Omental fat pad (tissue), 3 donors: ENCODE measurements at regions not wholly inside any gene's neighbourhood (a gene's known extent, or its start where the extent isn't known, plus 50 kb on each side); places are given as distances from the start of the nearest gene placed in this dataset.
"Not testable (repeated sequence)": the region's sequence is repeated elsewhere in the genome, so short reads cannot be mapped to it uniquely, and the experiment has no call there.

ENCODE experiments used
- ATAC-seq: fragments of 150-250 bp; one replicate; pipeline ENCODE4 v1.9.1; 2016; ENCODE audit warnings: mild to moderate bottlenecking, moderate library complexity; ENCODE audit not compliant: low FRiP score
- DNase-seq: peaks from one replicate; pipeline ENCODE4 v3.0.0-alpha.2; 2019; ENCODE audit warnings: low spot score
- TF ChIP-seq, protein P1 (sequence below), 3 donors: fragments of 450-650 bp; IDR thresholded peaks; one replicate each; pipeline ENCODE4 v1.5.1; 2016 to 2017; ENCODE audit warnings: antibody characterized with exemption in 3 of 3, mild to moderate bottlenecking in 3 of 3, moderate library complexity in 2 of 3

GRCh38 chr6:74518035-74518434 lies 687.8 kb downstream of the COL12A1 start:
- DNase-seq (no peak), ATAC-seq (no peak)
- TF ChIP-seq, protein P1, sequence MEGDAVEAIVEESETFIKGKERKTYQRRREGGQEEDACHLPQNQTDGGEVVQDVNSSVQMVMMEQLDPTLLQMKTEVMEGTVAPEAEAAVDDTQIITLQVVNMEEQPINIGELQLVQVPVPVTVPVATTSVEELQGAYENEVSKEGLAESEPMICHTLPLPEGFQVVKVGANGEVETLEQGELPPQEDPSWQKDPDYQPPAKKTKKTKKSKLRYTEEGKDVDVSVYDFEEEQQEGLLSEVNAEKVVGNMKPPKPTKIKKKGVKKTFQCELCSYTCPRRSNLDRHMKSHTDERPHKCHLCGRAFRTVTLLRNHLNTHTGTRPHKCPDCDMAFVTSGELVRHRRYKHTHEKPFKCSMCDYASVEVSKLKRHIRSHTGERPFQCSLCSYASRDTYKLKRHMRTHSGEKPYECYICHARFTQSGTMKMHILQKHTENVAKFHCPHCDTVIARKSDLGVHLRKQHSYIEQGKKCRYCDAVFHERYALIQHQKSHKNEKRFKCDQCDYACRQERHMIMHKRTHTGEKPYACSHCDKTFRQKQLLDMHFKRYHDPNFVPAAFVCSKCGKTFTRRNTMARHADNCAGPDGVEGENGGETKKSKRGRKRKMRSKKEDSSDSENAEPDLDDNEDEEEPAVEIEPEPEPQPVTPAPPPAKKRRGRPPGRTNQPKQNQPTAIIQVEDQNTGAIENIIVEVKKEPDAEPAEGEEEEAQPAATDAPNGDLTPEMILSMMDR (IDR thresholded peaks at IDR 0.05), result no peak

- ATAC-seq (no peak), DNase-seq (no peak)
- TF ChIP-seq, protein P1 (IDR thresholded peaks at IDR 0.05), result no peak
Measured at GRCh38 chr6:74510878-74511277, 695.0 kb downstream of the COL12A1 start.

GRCh38 chr6:74507649-74508048 lies 698.2 kb downstream of the COL12A1 start:
- TF ChIP-seq, protein P1 (IDR thresholded peaks at IDR 0.05), result no peak
- no peak for DNase-seq
- no peak for ATAC-seq

DNA sequence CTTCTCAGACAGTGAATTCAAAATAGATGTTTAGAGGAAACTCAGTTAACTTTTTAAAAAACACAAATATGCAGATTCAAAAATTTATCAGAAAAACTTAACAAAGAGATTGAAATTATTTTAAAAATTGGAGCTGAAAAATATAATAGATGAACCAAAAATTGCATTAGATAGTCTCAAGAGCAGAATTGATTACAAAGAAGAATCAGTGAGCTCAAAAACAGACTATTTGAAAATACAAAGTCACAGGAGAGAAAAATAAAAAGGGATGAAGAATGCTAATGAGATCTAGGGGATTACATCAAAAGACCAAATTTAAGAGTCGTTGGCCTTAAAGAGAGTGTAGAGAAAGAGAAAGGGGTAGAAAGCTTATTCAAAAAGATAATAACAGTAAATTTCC lies 700.5 kb downstream of the COL12A1 start:
- TF ChIP-seq, protein P1 (IDR thresholded peaks at IDR 0.05), result no peak

DNA sequence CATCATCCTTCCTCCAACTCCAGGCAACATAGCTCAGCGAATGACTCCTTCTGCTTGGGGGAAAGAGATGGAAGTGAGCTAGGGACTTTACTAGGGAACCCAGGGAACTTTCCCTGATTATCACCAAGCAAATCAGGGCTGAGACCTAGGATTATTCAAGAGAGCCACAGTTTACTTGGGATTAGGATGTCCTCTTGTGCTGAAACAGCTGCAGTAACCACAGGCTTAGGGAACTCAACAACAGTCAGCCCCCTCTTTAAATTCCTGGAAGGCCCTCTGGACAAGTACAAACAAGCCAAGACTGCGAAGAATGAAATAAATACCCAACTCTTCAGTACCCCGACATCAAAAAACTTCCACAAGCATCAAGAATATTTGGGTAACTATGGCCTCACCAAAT lies 700.9 kb downstream of the COL12A1 start:
- ATAC-seq, result no peak
- TF ChIP-seq, protein P1 (IDR thresholded peaks at IDR 0.05), result no peak
- DNase-seq, result no peak

More for the DNA sequence above, 700.5 kb downstream of the COL12A1 start:
- no peak for ATAC-seq
- no peak for DNase-seq

GRCh38 chr6:74492587-74492986 lies 713.3 kb downstream of the COL12A1 start:
- ATAC-seq (no peak), DNase-seq (no peak)
- TF ChIP-seq, protein P1 (IDR thresholded peaks at IDR 0.05), result no peak

DNA sequence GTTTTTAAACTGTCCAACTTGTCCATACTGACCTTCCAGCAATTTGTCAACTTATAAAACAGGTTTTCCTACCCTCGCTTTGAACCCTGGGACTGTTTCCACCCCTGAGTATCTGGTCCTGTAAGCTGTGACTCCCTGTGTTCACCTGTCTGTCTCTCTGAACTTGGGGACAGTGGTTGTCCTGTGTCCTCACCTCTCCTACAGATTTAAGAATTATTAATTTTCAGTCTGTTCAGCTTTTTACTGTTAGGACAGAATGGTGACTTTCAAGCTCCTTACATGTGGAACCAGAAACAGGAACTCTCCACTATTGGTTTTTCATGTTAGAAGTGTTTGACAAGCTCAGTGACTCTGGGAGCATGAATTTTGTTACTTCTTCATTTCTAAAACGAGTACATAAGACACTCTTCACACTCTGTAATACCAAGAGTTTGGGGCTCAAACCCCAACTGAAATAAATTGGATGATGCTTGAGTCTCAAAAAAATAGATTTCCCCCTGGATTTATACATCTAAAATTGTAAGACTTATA lies 713.9 kb downstream of the COL12A1 start:
- no peak for DNase-seq
- no peak for ATAC-seq
- TF ChIP-seq, protein P1 (IDR thresholded peaks at IDR 0.05), result no peak

GRCh38 chr6:74488726-74489125 lies 717.1 kb downstream of the COL12A1 start:
- not testable (repeated sequence) for DNase-seq, ATAC-seq
